Muscle layer of colon (tissue), 2 donors: ENCODE measurements at regions not wholly inside any gene's neighbourhood (a gene's known extent, or its start where the extent isn't known, plus 50 kb on each side); places are given as distances from the start of the nearest gene placed in this dataset.

Source experiments
- H3K27ac ChIP-seq: one replicate; pipeline ENCODE4 v1.7.0; 2013; ENCODE audit warnings: low read depth, mild to moderate bottlenecking, low read length, moderate library complexity
- H3K27me3 ChIP-seq, 2 donors: one replicate each; pipeline ENCODE4 v1.7.0; 2013; ENCODE audit warnings: low read length in 2 of 2, mild to moderate bottlenecking in 2 of 2; ENCODE audit not compliant: insufficient read depth in 2 of 2, control insufficient read depth in 1 of 2
- H3K36me3 ChIP-seq: one replicate; pipeline ENCODE4 v1.7.0; 2013; ENCODE audit warnings: mild to moderate bottlenecking, low read length; ENCODE audit not compliant: insufficient read depth
- H3K4me1 ChIP-seq: one replicate; pipeline ENCODE4 v1.7.0; 2013; ENCODE audit warnings: mild to moderate bottlenecking, low read length; ENCODE audit not compliant: insufficient read depth
- H3K4me3 ChIP-seq, 2 donors: one replicate each; pipeline ENCODE4 v1.7.0; 2013; ENCODE audit warnings: low read length in 2 of 2, low read depth in 1 of 2, mild to moderate bottlenecking in 1 of 2, moderate library complexity in 1 of 2
- H3K9ac ChIP-seq: one replicate; pipeline ENCODE4 v1.7.0; 2013; ENCODE audit warnings: low read length
- H3K9me3 ChIP-seq: one replicate; pipeline ENCODE4 v1.7.0; 2013; ENCODE audit warnings: mild to moderate bottlenecking, low read length
- donor health status: abdominal sarcoma.
- donor health status: Adenocarcinoma of cecum.

DNA sequence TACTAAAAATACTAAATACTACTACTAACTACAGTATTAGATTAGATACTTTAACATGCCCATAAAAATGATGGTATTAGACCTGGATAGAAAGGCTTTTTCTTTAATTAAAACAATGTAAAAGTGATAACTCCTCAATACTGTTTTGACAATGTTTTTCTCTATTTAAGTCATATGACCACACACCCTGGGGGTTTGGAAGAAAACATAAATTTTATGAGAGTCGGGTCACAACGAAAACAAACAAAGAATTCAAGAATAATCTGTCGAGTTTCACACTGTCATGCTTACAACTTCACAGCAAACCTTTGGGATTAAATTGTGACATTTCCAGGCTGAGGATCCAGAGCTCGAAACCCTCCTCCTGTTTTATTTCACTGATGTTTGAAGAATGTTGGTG is 107.4 kb upstream of the SOX4 start:
- no peaks in the 10 kb centered on the region for H3K4me1 ChIP-seq
- H3K9me3 ChIP-seq, result no peaks in the 10 kb centered on the region
- H3K27ac ChIP-seq, result no peak overlapping the region
- no peaks in the 10 kb centered on the region for H3K27me3 ChIP-seq
- no peak overlapping the region for H3K9ac ChIP-seq
- H3K36me3 ChIP-seq, result no peaks in the 10 kb centered on the region
- no peak overlapping the region for H3K4me3 ChIP-seq

- H3K9ac ChIP-seq, result no peak overlapping the region
These were observed 103.7 kb upstream of the SOX4 start for GRCh38 chr6:21489826-21490225.

DNA sequence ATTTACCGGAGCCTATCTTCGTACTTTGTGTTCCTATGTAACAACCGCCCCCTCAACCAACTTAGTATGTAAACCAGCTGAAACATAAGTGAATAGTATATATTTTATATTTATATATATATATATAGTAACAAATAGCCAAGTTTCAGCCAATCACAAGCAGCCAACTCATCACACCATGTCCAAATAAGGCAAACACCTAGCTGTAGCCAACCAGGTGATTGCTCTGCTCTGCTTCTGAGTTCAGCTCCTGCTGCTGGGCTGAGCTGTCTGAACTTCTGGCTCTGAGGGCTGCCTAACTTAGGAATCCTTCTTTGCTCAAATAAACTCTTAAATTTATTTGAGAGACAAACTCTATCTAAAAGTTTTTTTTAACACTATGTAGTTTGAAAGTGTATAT is 101.6 kb upstream of the SOX4 start:
- Histone ChIP-seq H3K9ac (no peak overlapping the region), H3K27ac (no peak overlapping the region), H3K27me3 (no peaks in the 10 kb centered on the region), H3K4me1 (no peaks in the 10 kb centered on the region), H3K9me3 (no peaks in the 10 kb centered on the region), H3K36me3 (no peaks in the 10 kb centered on the region), H3K4me3 (no peak overlapping the region)

More at GRCh38 chr6:21489826-21490225, 103.7 kb upstream of the SOX4 start:
- no peaks in the 10 kb centered on the region for H3K36me3 ChIP-seq
- no peaks in the 10 kb centered on the region for H3K9me3 ChIP-seq
- no peak overlapping the region for H3K4me3 ChIP-seq
- H3K27ac ChIP-seq, result no peak overlapping the region
- no peaks in the 10 kb centered on the region for H3K4me1 ChIP-seq
- no peaks in the 10 kb centered on the region for H3K27me3 ChIP-seq

- Histone ChIP-seq H3K27me3 (no peaks in the 10 kb centered on the region), H3K9me3 (no peaks in the 10 kb centered on the region), H3K4me1 (no peaks in the 10 kb centered on the region), H3K4me3 (no peak overlapping the region), H3K9ac (no peak overlapping the region), H3K36me3 (no peaks in the 10 kb centered on the region), H3K27ac (no peak overlapping the region)
These were observed 99.0 kb upstream of the SOX4 start for GRCh38 chr6:21494505-21494904.

GRCh38 chr6:21496196-21496595 is 97.4 kb upstream of the SOX4 start:
- no peaks in the 10 kb centered on the region for H3K9me3 ChIP-seq
- no peaks in the 10 kb centered on the region for H3K27me3 ChIP-seq
- H3K4me3 ChIP-seq, result no peak overlapping the region
- no peak overlapping the region for H3K9ac ChIP-seq
- H3K4me1 ChIP-seq, result no peaks in the 10 kb centered on the region
- no peak overlapping the region for H3K27ac ChIP-seq
- no peaks in the 10 kb centered on the region for H3K36me3 ChIP-seq

DNA sequence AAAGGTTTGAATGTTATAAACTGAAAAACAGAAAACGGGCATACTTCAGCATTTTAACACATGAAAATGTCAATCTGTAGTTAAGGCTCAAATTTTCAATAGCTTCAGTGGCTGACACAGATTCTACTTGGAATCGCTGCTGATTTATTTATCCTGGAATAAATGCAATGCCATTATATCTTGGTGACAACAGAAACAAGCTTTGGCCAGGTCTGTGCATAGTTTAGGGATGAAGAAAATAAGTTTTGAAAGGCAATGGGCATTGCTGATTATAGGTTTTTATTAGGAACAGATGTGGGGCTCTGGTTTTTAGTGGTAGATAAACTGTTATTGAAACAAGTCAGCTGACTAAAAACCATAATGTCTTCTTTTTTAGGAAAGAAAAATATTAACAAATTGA is 96.8 kb upstream of the SOX4 start:
- H3K4me1 ChIP-seq, result no peaks in the 10 kb centered on the region
- H3K27me3 ChIP-seq, result no peaks in the 10 kb centered on the region
- no peak overlapping the region for H3K27ac ChIP-seq
- no peak overlapping the region for H3K4me3 ChIP-seq
- no peaks in the 10 kb centered on the region for H3K9me3 ChIP-seq
- H3K9ac ChIP-seq, result no peak overlapping the region
- no peaks in the 10 kb centered on the region for H3K36me3 ChIP-seq

DNA sequence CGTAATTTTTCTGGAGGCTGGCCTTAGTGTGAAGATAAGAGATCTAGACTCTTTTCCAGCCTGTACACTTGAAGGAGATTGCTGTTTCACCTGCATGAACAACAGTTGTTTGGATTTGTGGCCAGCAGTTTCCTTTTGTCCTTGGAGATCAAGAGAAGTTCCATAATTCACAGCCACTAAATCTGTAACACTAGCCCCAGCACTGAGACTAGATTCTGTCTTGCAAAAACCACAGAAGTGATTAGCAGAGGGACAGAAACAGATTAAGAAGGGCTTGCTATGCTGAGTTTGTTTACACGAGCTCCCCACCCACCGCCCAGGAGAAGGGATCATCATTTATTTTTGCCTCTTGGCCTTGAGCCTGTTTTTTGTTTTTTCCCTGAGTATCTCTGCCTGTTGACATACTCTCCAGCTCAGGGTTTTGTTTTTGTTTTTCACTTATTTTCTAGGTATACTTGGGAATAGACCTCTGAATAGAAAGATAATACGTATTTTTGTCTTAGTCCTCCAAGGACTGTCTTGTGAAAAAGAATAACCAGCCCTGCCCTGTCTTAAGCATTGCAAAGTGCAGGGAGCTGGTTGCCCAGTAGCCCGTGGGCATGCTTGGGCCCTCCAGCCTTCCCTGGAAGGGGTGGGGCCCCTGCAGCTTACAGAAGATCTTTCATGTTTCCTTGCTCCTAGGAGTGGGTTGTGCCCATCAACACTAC is 93.1 kb upstream of the SOX4 start:
- Histone ChIP-seq H3K9ac (no peak overlapping the region), H3K27me3 (no peaks in the 10 kb centered on the region), H3K4me3 (no peak overlapping the region), H3K36me3 (no peaks in the 10 kb centered on the region), H3K9me3 (no peaks in the 10 kb centered on the region), H3K4me1 (no peaks in the 10 kb centered on the region), H3K27ac (no peak overlapping the region)

DNA sequence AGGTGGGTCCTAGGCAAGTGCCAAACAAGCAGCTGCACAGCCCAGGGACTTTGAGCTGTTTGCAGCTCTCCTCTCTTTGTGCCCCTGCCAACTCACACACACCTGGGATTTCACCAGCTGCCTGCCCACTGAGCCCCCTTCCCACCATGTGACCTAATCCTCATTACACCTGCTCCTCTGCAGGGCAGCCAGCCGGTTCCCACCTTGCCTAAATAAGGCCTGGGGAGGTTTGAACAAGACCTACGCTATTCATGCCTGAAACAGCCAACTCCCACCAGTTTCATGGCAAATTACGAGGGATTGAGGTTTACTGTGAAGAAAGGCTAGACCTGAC is 92.6 kb upstream of the SOX4 start:
- H3K4me3 ChIP-seq, result no peak overlapping the region
- H3K27me3 ChIP-seq, result no peaks in the 10 kb centered on the region
- H3K27ac ChIP-seq, result no peak overlapping the region
- no peaks in the 10 kb centered on the region for H3K9me3 ChIP-seq
- H3K4me1 ChIP-seq, result no peaks in the 10 kb centered on the region
- no peak overlapping the region for H3K9ac ChIP-seq
- no peaks in the 10 kb centered on the region for H3K36me3 ChIP-seq

GRCh38 chr6:21501815-21502214 is 91.7 kb upstream of the SOX4 start:
- no peak overlapping the region for H3K9ac ChIP-seq
- H3K27ac ChIP-seq, result no peak overlapping the region
- no peaks in the 10 kb centered on the region for H3K27me3 ChIP-seq

DNA sequence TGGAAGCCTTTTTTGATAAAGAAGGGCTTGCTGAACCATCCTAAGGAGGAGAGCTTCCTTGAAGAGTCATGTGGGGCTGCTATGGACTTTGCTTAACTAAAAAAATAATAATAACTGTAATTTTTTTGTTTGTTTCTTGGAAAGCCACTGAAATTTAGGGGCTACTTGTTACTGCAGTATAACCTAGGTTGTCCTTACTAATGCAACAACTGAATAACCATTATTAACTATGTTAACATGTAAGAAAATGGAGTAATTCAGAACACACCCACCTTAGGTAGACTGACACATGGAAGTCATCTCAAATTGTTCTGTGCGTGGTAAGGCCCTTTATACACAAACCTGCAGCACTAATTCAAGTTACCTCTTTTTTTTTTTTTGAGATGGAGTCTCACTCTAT is 90.9 kb upstream of the SOX4 start:
- H3K27ac ChIP-seq, result no peak overlapping the region
- H3K9ac ChIP-seq, result no peak overlapping the region
- H3K4me3 ChIP-seq, result no peak overlapping the region
- H3K9me3 ChIP-seq, result no peaks in the 10 kb centered on the region
- no peaks in the 10 kb centered on the region for H3K27me3 ChIP-seq
- no peaks in the 10 kb centered on the region for H3K4me1 ChIP-seq
- H3K36me3 ChIP-seq, result no peaks in the 10 kb centered on the region

More at GRCh38 chr6:21501815-21502214, 91.7 kb upstream of the SOX4 start:
- no peaks in the 10 kb centered on the region for H3K36me3 ChIP-seq
- no peaks in the 10 kb centered on the region for H3K4me1 ChIP-seq
- no peak overlapping the region for H3K4me3 ChIP-seq
- no peaks in the 10 kb centered on the region for H3K9me3 ChIP-seq

DNA sequence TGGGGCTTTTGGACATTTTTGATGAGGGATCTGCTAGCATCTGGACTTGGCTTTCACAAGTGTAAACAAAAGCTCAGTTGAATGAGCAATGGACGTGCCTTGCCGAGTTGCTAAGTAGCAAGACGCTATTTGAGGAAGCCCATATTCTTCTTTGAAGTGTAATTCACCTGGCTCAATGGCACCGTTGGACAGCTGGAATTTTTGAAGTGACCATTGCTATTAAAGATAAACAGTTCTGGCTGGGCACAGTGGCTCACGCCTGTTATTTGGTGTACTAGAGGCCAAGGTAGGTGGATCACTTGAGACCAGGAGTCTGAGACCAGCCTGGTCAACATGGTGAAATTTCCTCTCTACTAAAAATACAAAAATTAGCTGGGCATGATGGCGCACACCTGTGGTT is 88.8 kb upstream of the SOX4 start:
- Histone ChIP-seq H3K27ac (no peak overlapping the region), H3K36me3 (no peaks in the 10 kb centered on the region), H3K27me3 (no peaks in the 10 kb centered on the region), H3K9ac (no peak overlapping the region), H3K4me1 (no peaks in the 10 kb centered on the region), H3K9me3 (no peaks in the 10 kb centered on the region), H3K4me3 (no peak overlapping the region)

- H3K4me3 ChIP-seq, result no peak overlapping the region
- H3K27me3 ChIP-seq, result no peaks in the 10 kb centered on the region
- H3K9me3 ChIP-seq, result no peaks in the 10 kb centered on the region
- H3K9ac ChIP-seq, result no peak overlapping the region
- no peaks in the 10 kb centered on the region for H3K36me3 ChIP-seq
- H3K27ac ChIP-seq, result no peak overlapping the region
- no peaks in the 10 kb centered on the region for H3K4me1 ChIP-seq
These were observed 88.0 kb upstream of the SOX4 start for GRCh38 chr6:21505574-21505990.
